Stimulated activated memory B cell treated with anti-CD40 and anti-IgM and Interleukin-4, amounts not matched to agents 10 μg/mL and 1 μg/mL and 100 μg/mL, for 72 hours (primary cell): ENCODE measurements at regions not wholly inside any gene's neighbourhood (a gene's known extent, or its start where the extent isn't known, plus 50 kb on each side); places are given as distances from the start of the nearest gene placed in this dataset.
A peak's percentile ranks its signal among the peaks of the same experiment; 100 is the strongest.

Experiments used
- ATAC-seq: fragments of 150-1000 bp; cut with Tn5 transposase; 2 replicates; pipeline ENCODE4 v1.10.0; 2021
- H3K27ac Mint-ChIP-seq: one replicate; pipeline ENCODE4 v1.8.0; 2022; ENCODE audit warnings: mild to moderate bottlenecking, mixed read lengths
- H3K27me3 Mint-ChIP-seq: one replicate; pipeline ENCODE4 v1.8.0; 2022; ENCODE audit warnings: mixed read lengths
- H3K36me3 Mint-ChIP-seq: one replicate; pipeline ENCODE4 v1.8.0; 2022; ENCODE audit warnings: mixed read lengths
- H3K4me1 Mint-ChIP-seq: one replicate; pipeline ENCODE4 v1.8.0; 2022; ENCODE audit warnings: mixed read lengths
- H3K4me3 Mint-ChIP-seq: one replicate; pipeline ENCODE4 v1.8.0; 2022; ENCODE audit warnings: mild to moderate bottlenecking, moderate library complexity, mixed read lengths
- H3K9me3 Mint-ChIP-seq: one replicate; pipeline ENCODE4 v1.8.0; 2022; ENCODE audit warnings: mixed read lengths

DNA sequence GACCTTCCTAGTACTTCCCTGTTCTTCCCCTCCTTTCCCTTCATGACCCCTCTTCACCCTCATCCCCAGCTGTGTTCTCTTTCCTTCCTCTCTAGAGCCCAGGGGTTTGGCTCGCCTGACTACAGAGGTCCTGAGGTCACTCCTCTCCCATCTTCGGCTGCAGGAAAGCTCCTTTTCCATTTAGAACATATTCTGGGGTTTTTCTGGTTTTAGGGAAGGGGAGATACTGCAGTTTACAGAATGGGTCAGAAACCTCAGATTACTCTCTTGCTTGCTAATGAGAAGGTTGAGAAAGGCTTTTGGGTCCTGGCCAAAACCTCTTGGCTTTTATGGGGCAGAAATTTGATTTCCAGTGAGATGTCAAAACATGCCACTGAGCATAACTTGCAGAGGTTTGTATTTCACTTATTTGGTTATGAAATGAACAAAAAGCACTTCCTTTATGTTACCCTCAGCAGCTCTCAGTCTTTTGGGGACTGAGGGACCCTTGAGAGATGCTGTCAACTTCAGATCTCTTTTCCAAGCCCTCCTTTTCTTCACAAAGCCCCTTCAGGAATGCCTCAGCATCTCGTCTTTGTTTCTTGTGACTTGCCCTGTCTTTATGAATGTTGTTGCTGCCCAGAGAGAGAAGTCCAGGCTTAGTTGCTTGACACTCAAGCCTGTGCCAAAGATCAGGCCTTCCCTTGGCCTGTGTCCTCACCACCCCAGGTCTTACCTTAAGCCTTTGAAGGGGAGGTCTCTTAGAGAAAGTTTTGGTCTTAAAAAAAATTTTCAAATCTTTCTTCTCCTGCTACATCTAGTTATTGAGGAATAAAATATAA, 121.7 kb upstream of the TPM1 start:
- H3K9me3 Mint-ChIP-seq = no peaks in the 10 kb centered on the region
- no peak overlapping the region for H3K4me3 Mint-ChIP-seq
- H3K36me3 Mint-ChIP-seq = no peaks in the 10 kb centered on the region
- H3K4me1 Mint-ChIP-seq = no peaks in the 10 kb centered on the region
- H3K27ac Mint-ChIP-seq = no peak overlapping the region
- ATAC-seq = no peak
- peaks cover 28% of the 10 kb centered on the region for H3K27me3 Mint-ChIP-seq

- no peaks in the 10 kb centered on the region for H3K36me3 Mint-ChIP-seq
- peaks cover 25% of the 10 kb centered on the region for H3K27me3 Mint-ChIP-seq
- H3K27ac Mint-ChIP-seq = no peak overlapping the region
- no peak for ATAC-seq
- no peak overlapping the region for H3K4me3 Mint-ChIP-seq
- no peaks in the 10 kb centered on the region for H3K9me3 Mint-ChIP-seq
- H3K4me1 Mint-ChIP-seq = no peaks in the 10 kb centered on the region
Observed at GRCh38 chr15:62922514-62922913, 120.0 kb upstream of the TPM1 start.

GRCh38 chr15:62925875-62926274, 116.7 kb upstream of the TPM1 start:
- Mint-ChIP-seq H3K36me3 (no peaks in the 10 kb centered on the region), H3K4me1 (no peaks in the 10 kb centered on the region), H3K27me3 (peaks cover 24% of the 10 kb centered on the region), H3K9me3 (no peaks in the 10 kb centered on the region), H3K27ac (no peak overlapping the region), H3K4me3 (no peak overlapping the region)
- ATAC-seq = no peak

DNA sequence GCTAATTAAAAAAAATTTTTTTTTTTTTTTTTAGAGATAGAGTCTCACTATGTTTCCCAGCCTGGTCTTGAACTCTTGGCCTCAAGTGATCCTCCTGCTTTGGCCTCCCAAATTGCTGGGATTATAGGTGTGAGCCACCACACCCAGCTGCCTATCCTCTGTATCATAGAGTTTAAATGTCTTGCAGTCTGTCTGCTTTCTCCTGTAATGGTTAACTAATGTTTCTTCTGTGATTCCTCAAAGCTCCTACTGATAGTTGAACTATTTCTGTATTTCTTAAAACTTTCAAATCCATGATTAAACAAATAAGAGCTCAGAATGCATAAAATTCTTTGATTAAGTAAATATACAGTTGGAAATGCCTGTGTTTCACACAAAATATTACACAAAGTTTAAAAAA, 115.4 kb upstream of the TPM1 start:
- peaks cover 30% of the 10 kb centered on the region for H3K27me3 Mint-ChIP-seq

DNA sequence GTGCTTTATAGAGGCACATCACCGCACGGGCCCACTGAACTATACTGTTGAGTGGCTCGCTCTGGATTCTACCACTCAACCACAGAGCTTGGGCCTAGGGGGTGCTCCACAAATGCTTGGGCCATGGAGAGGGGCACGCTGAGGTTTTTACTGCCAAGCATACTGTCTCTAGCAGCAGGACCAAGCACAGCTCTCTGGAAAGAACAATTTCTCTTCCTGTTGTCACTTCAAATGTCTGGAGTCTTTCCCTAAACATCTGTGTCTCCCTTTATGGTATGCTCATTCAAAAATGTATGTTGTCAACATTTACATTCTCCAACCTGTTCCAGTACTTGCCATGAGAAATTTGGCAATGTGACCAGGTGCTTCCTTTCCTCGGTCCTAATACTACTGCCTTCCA, 114.7 kb upstream of the TPM1 start:
- Mint-ChIP-seq H3K9me3 (no peaks in the 10 kb centered on the region), H3K4me3 (no peak overlapping the region), H3K4me1 (no peaks in the 10 kb centered on the region), H3K27ac (no peak overlapping the region), H3K36me3 (no peaks in the 10 kb centered on the region), H3K27me3 (peaks cover 37% of the 10 kb centered on the region)
- peak; percentile 48 for ATAC-seq

More for the DNA sequence above, 115.4 kb upstream of the TPM1 start:
- Mint-ChIP-seq H3K9me3 (no peaks in the 10 kb centered on the region), H3K36me3 (no peaks in the 10 kb centered on the region), H3K27ac (no peak overlapping the region), H3K4me1 (no peaks in the 10 kb centered on the region), H3K4me3 (no peak overlapping the region)
- no peak for ATAC-seq

GRCh38 chr15:62928242-62928999, 114.1 kb upstream of the TPM1 start:
- H3K9me3 Mint-ChIP-seq = no peaks in the 10 kb centered on the region
- no peaks in the 10 kb centered on the region for H3K36me3 Mint-ChIP-seq
- H3K27ac Mint-ChIP-seq = no peak overlapping the region
- H3K27me3 Mint-ChIP-seq = peaks cover 39% of the 10 kb centered on the region
- no peaks in the 10 kb centered on the region for H3K4me1 Mint-ChIP-seq
- H3K4me3 Mint-ChIP-seq = no peak overlapping the region
- ATAC-seq = peak; percentile 8

- H3K4me3 Mint-ChIP-seq = no peak overlapping the region
- no peaks in the 10 kb centered on the region for H3K4me1 Mint-ChIP-seq
- H3K9me3 Mint-ChIP-seq = no peaks in the 10 kb centered on the region
- no peak overlapping the region for H3K27ac Mint-ChIP-seq
- ATAC-seq = no peak
- no peaks in the 10 kb centered on the region for H3K36me3 Mint-ChIP-seq
- peaks cover 41% of the 10 kb centered on the region for H3K27me3 Mint-ChIP-seq
Observed at GRCh38 chr15:62929000-62929357, 113.6 kb upstream of the TPM1 start.

DNA sequence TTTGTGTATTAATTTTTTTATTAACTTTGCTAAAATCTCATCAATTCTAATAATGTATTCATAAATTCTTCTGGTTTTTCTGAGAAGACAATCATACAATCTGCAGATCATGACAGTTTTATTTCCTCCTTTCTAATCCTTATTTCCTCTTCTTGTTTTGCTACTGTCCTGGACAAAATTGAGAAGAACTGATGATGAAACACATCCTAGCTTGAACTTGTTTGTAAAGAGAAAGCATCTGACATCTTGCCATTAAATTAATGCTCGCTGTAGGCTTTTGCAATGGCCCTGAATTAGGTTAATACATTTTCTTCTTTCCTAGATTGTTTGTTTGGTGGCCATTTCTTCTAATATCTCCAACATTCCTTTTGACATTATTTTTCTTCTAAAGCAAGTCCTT, 110.9 kb upstream of the TPM1 start:
- Mint-ChIP-seq H3K27me3 (peaks cover 51% of the 10 kb centered on the region), H3K27ac (no peak overlapping the region), H3K4me3 (no peak overlapping the region), H3K4me1 (peaks cover 8% of the 10 kb centered on the region), H3K36me3 (no peaks in the 10 kb centered on the region), H3K9me3 (no peaks in the 10 kb centered on the region)
- no peak for ATAC-seq

GRCh38 chr15:62932436-62932835, 110.1 kb upstream of the TPM1 start:
- Mint-ChIP-seq H3K36me3 (no peaks in the 10 kb centered on the region), H3K4me3 (no peak overlapping the region), H3K27me3 (peaks cover 53% of the 10 kb centered on the region), H3K9me3 (no peaks in the 10 kb centered on the region), H3K4me1 (peaks cover 8% of the 10 kb centered on the region), H3K27ac (no peak overlapping the region)
- no peak for ATAC-seq

GRCh38 chr15:62933386-62933785, 109.2 kb upstream of the TPM1 start:
- Mint-ChIP-seq H3K27me3 (peaks cover 60% of the 10 kb centered on the region), H3K36me3 (no peaks in the 10 kb centered on the region), H3K4me1 (peaks cover 8% of the 10 kb centered on the region), H3K9me3 (no peaks in the 10 kb centered on the region), H3K4me3 (no peak overlapping the region), H3K27ac (no peak overlapping the region)
- no peak for ATAC-seq

GRCh38 chr15:62934236-62934971, 108.1 kb upstream of the TPM1 start:
- no peaks in the 10 kb centered on the region for H3K9me3 Mint-ChIP-seq
- H3K4me1 Mint-ChIP-seq = peaks cover 8% of the 10 kb centered on the region
- ATAC-seq = no peak
- no peaks in the 10 kb centered on the region for H3K36me3 Mint-ChIP-seq
- peaks cover 64% of the 10 kb centered on the region for H3K27me3 Mint-ChIP-seq
- no peak overlapping the region for H3K27ac Mint-ChIP-seq
- H3K4me3 Mint-ChIP-seq = no peak overlapping the region

DNA sequence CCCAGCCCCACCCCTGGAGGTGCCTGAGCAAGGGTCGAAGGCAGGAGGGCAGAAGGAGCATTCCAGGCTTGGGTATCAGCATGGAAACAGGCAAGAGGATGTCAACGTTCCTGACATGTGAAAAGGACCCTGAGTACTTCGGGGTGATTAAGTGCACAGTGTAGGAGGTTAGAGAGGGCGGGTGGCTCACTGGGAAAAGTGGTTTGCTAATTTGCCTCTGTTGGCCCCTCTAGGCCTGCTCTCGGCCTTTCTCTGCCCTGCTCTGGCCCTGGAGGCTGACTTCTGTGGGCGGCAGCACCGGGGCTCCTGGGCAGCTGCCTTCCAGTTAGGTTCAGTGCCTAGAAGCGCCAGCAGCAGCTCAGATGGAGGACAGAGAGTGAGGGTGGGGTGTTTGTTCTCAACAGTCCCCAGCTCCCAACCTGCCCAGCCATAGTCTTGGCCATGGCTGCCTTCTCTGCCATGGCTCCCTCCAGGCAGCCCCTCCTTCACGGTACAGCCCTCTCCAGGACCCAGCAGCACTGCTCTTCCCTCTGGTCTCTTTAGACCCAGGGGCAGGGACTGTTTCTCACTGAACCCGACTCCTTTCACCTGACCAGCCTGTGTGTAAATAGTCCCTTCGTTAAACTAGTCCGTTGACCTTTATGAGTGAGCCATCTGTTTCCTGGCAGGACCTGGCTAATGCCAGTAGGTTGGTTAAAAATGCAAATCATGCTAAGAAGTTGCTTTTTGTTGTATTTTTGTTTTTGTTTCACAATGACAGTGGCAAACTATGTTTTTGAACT, 107.1 kb upstream of the TPM1 start:
- H3K4me1 Mint-ChIP-seq = peaks cover 8% of the 10 kb centered on the region
- peaks cover 74% of the 10 kb centered on the region for H3K27me3 Mint-ChIP-seq
- no peaks in the 10 kb centered on the region for H3K36me3 Mint-ChIP-seq
- H3K4me3 Mint-ChIP-seq = no peak overlapping the region
- no peaks in the 10 kb centered on the region for H3K9me3 Mint-ChIP-seq
- no peak overlapping the region for H3K27ac Mint-ChIP-seq
- peak; percentile 43 for ATAC-seq

- no peak overlapping the region for H3K27ac Mint-ChIP-seq
Observed at GRCh38 chr15:62938825-62939224, 103.7 kb upstream of the TPM1 start.

GRCh38 chr15:62940093-62940754, 102.3 kb upstream of the TPM1 start:
- Mint-ChIP-seq H3K36me3 (no peaks in the 10 kb centered on the region), H3K27ac (no peak overlapping the region), H3K4me3 (no peak overlapping the region), H3K9me3 (no peaks in the 10 kb centered on the region), H3K27me3 (peaks cover 71% of the 10 kb centered on the region), H3K4me1 (peaks cover 8% of the 10 kb centered on the region)
- no peak for ATAC-seq

More at GRCh38 chr15:62938825-62939224, 103.7 kb upstream of the TPM1 start:
- H3K27me3 Mint-ChIP-seq = peaks cover 83% of the 10 kb centered on the region
- no peaks in the 10 kb centered on the region for H3K36me3 Mint-ChIP-seq
- no peak overlapping the region for H3K4me3 Mint-ChIP-seq
- no peaks in the 10 kb centered on the region for H3K9me3 Mint-ChIP-seq
- no peak for ATAC-seq
- H3K4me1 Mint-ChIP-seq = peaks cover 8% of the 10 kb centered on the region
